ENCODE measurements at regions not wholly inside any gene's neighbourhood (a gene's known extent, or its start where the extent isn't known, plus 50 kb on each side); places are given as distances from the start of the nearest gene placed in this dataset.

DNA sequence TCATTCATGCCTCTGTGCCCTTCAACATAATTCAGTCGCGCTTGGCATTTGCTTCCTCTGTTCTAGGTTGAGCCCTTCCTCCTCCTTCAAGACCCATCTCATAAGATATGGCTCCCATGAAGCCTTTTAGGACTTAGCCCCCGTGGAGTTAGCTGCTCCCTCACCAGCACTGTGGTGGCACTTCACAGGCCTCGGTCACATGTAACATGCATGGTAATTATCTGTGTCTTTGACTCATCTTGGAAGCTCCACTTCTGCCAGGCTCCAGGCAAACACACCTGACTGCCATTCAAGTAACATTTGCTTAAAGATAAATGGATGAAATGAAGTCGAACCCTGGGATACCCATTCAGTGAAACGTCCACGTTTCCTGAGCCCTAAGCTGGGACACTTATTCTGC lies 484.7 kb downstream of the EIPR1 start:
- Histone ChIP-seq H3K27me3 (replicated peaks; ENCODE audit: insufficient read depth) (no peaks in the 10 kb centered on the region), H3K4me1 (ENCODE audit: control insufficient read depth in 1 of 2, low read depth in 2 of 2) (no peaks in the 10 kb centered on the region), H3K27ac (no peak overlapping the region), H3K36me3 (no peaks in the 10 kb centered on the region), H3K4me3 (no peak overlapping the region), H3K9me3 (no peaks in the 10 kb centered on the region)
- ATAC-seq (ENCODE audit: insufficient number of reproducible peaks, low FRiP score, low read depth) (no peak), DNase-seq (ENCODE audit: low spot score) (no peak)
- TF ChIP-seq, protein P1, sequence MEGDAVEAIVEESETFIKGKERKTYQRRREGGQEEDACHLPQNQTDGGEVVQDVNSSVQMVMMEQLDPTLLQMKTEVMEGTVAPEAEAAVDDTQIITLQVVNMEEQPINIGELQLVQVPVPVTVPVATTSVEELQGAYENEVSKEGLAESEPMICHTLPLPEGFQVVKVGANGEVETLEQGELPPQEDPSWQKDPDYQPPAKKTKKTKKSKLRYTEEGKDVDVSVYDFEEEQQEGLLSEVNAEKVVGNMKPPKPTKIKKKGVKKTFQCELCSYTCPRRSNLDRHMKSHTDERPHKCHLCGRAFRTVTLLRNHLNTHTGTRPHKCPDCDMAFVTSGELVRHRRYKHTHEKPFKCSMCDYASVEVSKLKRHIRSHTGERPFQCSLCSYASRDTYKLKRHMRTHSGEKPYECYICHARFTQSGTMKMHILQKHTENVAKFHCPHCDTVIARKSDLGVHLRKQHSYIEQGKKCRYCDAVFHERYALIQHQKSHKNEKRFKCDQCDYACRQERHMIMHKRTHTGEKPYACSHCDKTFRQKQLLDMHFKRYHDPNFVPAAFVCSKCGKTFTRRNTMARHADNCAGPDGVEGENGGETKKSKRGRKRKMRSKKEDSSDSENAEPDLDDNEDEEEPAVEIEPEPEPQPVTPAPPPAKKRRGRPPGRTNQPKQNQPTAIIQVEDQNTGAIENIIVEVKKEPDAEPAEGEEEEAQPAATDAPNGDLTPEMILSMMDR (IDR thresholded peaks at IDR 0.05): no peak

DNA sequence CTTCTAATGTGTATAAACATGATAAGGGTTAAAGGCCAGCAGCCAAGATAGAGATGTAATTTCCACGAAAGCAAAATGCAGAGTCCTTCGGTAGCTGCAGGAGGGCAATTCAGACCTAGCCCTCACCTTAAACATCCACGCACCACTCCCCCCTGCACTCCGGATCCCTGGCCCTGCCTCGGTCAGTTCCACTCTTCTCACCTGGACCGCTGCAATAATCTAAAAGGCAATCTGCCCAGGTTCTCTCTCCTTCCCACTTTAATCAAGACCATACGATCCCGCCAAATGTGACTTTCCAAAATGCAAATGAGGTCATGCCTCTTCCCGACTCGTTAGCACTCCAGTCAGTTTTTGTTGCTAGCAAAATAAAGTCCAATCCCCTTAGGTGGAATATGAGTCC lies 485.2 kb downstream of the EIPR1 start:
- no peak for ATAC-seq (ENCODE audit: insufficient number of reproducible peaks, low FRiP score, low read depth)
- no peak overlapping the region for H3K4me3 ChIP-seq
- H3K4me1 ChIP-seq (ENCODE audit: control insufficient read depth in 1 of 2, low read depth in 2 of 2): no peaks in the 10 kb centered on the region
- DNase-seq (ENCODE audit: low spot score): no peak
- no peaks in the 10 kb centered on the region for H3K27me3 ChIP-seq (replicated peaks; ENCODE audit: insufficient read depth)
- no peaks in the 10 kb centered on the region for H3K36me3 ChIP-seq
- H3K9me3 ChIP-seq: no peaks in the 10 kb centered on the region
- TF ChIP-seq, protein P1 (IDR thresholded peaks at IDR 0.05): no peak
- no peak overlapping the region for H3K27ac ChIP-seq

DNA sequence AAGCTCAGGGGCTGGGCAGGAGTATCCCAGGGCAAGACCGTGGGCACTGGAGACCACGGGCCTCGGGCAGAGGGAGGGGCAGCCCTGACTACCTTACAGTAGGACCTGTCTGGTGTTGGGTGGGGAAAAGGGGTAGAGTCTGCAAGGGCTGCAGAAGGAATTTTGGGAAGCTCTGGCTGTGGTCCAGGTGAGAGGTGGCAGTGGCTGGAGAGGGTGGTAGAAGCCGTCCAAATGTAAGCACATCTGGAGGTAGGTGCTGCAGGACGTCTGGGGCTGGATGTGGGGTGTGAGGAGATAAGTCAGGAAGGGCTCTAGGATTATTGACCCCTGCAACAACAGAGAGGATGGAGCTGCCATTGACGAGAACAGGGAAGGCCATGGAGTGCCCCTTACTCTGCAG lies 486.7 kb downstream of the EIPR1 start:
- H3K36me3 ChIP-seq: no peaks in the 10 kb centered on the region
- H3K27me3 ChIP-seq (replicated peaks; ENCODE audit: insufficient read depth): no peaks in the 10 kb centered on the region
- no peak for DNase-seq (ENCODE audit: low spot score)
- no peaks in the 10 kb centered on the region for H3K9me3 ChIP-seq
- TF ChIP-seq, protein P1 (IDR thresholded peaks at IDR 0.05): no peak
- ATAC-seq (ENCODE audit: insufficient number of reproducible peaks, low FRiP score, low read depth): no peak
- H3K27ac ChIP-seq: no peak overlapping the region
- H3K4me3 ChIP-seq: no peak overlapping the region
- no peaks in the 10 kb centered on the region for H3K4me1 ChIP-seq (ENCODE audit: control insufficient read depth in 1 of 2, low read depth in 2 of 2)

DNA sequence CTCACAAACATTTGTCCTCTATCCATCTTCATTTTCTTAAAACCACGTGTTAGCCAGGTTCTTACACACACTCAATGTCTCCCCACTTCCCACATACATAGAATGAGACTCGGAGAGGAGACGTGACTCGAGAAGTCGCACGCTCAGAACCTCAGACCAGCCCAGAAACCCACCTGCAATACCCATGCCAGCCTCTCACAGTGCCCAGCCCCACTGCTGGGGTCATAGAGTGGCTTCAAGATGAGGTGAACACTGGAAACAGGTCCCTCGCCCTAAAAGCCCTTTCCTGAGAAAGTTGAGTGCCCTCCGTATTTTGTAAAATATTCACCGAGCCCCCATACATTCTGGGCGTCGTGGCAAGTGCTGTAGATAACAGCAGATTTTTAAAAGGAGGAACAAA lies 487.4 kb downstream of the EIPR1 start:
- Histone ChIP-seq H3K27me3 (replicated peaks; ENCODE audit: insufficient read depth) (no peaks in the 10 kb centered on the region), H3K27ac (no peak overlapping the region), H3K4me1 (ENCODE audit: control insufficient read depth in 1 of 2, low read depth in 2 of 2) (no peaks in the 10 kb centered on the region), H3K9me3 (no peaks in the 10 kb centered on the region), H3K4me3 (no peak overlapping the region), H3K36me3 (no peaks in the 10 kb centered on the region)
- DNase-seq (ENCODE audit: low spot score): no peak
- ATAC-seq (ENCODE audit: insufficient number of reproducible peaks, low FRiP score, low read depth): no peak
- TF ChIP-seq, protein P1 (IDR thresholded peaks at IDR 0.05): no peak

DNA sequence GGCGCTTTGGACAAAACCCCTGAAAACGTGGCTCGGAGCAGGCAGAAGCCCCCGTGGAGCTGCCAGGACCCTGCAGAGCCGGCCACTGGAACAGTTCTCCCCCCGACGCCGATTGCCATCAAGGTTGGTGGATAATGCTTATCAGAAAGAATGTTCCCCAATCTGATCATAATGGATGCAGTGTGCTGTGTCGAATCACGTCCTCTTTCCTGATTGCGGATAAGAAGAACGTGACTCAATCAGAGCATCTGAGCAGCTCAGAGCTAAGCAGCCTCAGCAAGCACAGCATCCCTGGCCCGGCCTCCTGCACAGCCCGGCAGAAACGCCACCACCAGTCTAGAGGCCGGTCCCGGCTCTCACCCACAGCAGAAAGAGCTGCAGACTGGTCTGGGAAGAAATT lies 488.0 kb downstream of the EIPR1 start:
- Histone ChIP-seq H3K27me3 (replicated peaks; ENCODE audit: insufficient read depth) (no peaks in the 10 kb centered on the region), H3K36me3 (no peaks in the 10 kb centered on the region), H3K27ac (no peak overlapping the region), H3K4me3 (no peak overlapping the region), H3K9me3 (no peaks in the 10 kb centered on the region), H3K4me1 (ENCODE audit: control insufficient read depth in 1 of 2, low read depth in 2 of 2) (no peaks in the 10 kb centered on the region)
- no peak for DNase-seq (ENCODE audit: low spot score)
- TF ChIP-seq, protein P1 (IDR thresholded peaks at IDR 0.05): no peak
- no peak for ATAC-seq (ENCODE audit: insufficient number of reproducible peaks, low FRiP score, low read depth)
